NCI-H2107 (cell line): ENCODE measurements at regions not wholly inside any gene's neighbourhood (a gene's known extent, or its start where the extent isn't known, plus 50 kb on each side); places are given as distances from the start of the nearest gene placed in this dataset.

Experiments
- DNase-seq: peaks from one replicate; lab custom pipeline; 2025; lab: John Stamatoyannopoulos, UW

DNA sequence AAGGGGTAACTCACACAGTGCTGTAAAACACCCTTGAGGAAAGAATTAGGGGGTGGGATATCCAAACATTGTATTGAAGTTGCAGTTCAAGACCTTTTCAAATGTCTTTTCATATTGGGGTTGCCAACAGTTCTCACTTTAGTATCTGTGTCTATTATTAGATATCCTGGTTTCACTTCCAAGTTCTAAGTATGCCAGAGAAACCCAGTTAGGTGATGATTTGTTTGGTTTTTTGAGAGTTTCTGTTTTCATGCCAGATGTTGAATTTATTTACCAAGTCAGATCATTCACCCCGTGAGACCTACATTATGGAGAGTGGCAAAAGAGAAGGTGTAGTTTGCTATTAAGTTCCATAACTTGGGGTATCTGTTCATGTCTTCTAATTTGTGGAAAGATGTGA lies 64.5 kb downstream of the C9orf152 start:
- DNase-seq, result no peak

DNA sequence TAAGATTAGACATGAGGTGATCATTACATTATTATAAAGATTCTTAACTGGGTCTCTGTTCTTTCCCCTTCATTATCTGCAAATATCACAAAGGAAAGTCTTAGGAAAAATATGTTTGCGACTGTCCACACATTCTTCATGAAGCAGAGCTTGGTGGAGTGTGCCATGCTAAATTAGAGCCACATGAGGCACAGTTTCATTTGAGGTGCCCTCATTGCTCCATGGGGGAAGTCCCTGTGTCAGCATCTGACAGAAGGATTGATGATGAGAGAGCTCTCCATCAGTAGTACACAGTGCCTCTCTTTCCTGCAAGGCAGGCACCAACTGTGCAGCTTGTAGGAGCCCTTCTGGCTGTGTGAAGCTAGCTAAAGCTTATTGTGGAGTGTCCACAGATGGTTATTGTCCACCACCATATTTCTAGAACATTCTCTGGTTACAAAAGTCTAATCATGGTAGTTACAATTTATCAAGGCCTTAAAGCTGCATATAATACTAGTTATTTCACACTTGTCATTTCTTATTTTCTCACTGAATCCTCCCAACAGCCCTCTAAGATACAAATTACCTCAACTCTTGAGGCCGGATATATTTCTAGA lies 63.9 kb downstream of the C9orf152 start:
- no peak for DNase-seq

DNA sequence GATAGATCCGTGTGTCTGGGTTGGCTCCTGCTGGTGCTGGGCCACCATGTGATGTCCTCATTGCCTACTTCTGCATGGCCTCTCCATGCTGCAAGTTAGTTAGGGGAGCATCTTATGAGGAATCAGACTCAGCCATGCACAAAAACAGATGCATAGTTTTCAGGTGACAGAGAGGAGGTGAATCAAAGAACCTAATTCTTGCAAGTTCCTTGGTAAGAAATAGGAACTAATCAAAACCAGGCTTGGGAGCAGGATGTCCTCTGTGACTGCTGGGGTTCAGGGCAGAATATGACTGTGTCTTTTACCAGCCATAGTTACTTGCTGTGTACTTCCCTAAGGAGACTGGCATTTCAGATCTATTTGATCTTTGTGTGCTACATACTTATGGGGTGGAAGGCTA lies 61.6 kb downstream of the C9orf152 start:
- DNase-seq, result no peak

- DNase-seq, result no peak
Measured at GRCh38 chr9:110148384-110148783, 59.6 kb downstream of the C9orf152 start.

GRCh38 chr9:110148891-110149290 lies 59.1 kb downstream of the C9orf152 start:
- DNase-seq, result no peak
